Nephron progenitor cell (in vitro differentiated cells): ENCODE measurements at regions not wholly inside any gene's neighbourhood (a gene's known extent, or its start where the extent isn't known, plus 50 kb on each side); places are given as distances from the start of the nearest gene placed in this dataset.
"Not testable (repeated sequence)": the region's sequence is repeated elsewhere in the genome, so short reads cannot be mapped to it uniquely, and the experiment has no call there.

Experiments
- DNase-seq: peaks from one replicate; pipeline ENCODE4 v3.0.0; 2021
- H3K27ac Mint-ChIP-seq: 2 replicates; pipeline ENCODE4 v1.8.0; 2021; ENCODE audit warnings: mild to moderate bottlenecking, moderate library complexity, mixed read lengths
- H3K27me3 Mint-ChIP-seq: 2 replicates; pipeline ENCODE4 v1.8.0; 2021; ENCODE audit warnings: mild to moderate bottlenecking, low read depth, mixed read lengths; ENCODE audit not compliant: poor library complexity
- H3K36me3 Mint-ChIP-seq: 2 replicates; pipeline ENCODE4 v1.8.0; 2021; ENCODE audit warnings: low read depth, mixed read lengths
- H3K4me1 Mint-ChIP-seq: 2 replicates; pipeline ENCODE4 v1.8.0; 2021; ENCODE audit warnings: mixed read lengths
- H3K4me3 Mint-ChIP-seq: 2 replicates; pipeline ENCODE4 v1.8.0; 2021; ENCODE audit warnings: mild to moderate bottlenecking, moderate library complexity, mixed read lengths
- H3K9me3 Mint-ChIP-seq: 2 replicates; pipeline ENCODE4 v1.8.0; 2021; ENCODE audit warnings: mild to moderate bottlenecking, moderate library complexity, mixed read lengths
- TF ChIP-seq, protein P1 (sequence below): fragments of 200-600 bp; sonication (generic); IDR thresholded peaks from 2 replicates; pipeline ENCODE4 v1.5.0; 2021; ENCODE audit warnings: antibody characterized with exemption

- no peaks in the 10 kb centered on the region for H3K9me3 Mint-ChIP-seq
Observed at GRCh38 chr12:20003252-20003651, 365.1 kb upstream of the PDE3A start.

DNA sequence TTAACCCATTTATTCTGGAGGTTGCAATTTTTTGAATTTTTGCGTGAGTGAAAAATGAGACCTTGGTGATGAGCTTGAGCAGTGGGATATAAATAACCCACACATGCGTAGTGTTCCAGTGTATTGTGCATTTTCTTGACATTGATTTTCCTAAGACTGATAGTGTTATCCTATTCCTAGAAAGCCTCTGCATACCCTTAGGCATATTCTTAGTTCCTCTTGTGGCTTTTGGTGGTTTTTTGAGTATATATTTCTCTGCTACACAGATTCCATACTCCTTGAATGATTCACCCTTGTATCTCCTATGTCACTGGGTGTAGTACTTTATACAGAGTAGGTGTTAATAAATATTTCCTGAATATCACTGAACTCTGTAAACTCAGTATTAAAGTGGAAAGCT lies 363.4 kb upstream of the PDE3A start:
- peaks cover 4% of the 10 kb centered on the region for H3K9me3 Mint-ChIP-seq
- no peaks in the 10 kb centered on the region for H3K36me3 Mint-ChIP-seq
- H3K4me1 Mint-ChIP-seq = peaks cover 8% of the 10 kb centered on the region
- H3K27ac Mint-ChIP-seq = no peak overlapping the region
- DNase-seq = no peak
- TF ChIP-seq, protein P1, sequence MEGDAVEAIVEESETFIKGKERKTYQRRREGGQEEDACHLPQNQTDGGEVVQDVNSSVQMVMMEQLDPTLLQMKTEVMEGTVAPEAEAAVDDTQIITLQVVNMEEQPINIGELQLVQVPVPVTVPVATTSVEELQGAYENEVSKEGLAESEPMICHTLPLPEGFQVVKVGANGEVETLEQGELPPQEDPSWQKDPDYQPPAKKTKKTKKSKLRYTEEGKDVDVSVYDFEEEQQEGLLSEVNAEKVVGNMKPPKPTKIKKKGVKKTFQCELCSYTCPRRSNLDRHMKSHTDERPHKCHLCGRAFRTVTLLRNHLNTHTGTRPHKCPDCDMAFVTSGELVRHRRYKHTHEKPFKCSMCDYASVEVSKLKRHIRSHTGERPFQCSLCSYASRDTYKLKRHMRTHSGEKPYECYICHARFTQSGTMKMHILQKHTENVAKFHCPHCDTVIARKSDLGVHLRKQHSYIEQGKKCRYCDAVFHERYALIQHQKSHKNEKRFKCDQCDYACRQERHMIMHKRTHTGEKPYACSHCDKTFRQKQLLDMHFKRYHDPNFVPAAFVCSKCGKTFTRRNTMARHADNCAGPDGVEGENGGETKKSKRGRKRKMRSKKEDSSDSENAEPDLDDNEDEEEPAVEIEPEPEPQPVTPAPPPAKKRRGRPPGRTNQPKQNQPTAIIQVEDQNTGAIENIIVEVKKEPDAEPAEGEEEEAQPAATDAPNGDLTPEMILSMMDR = no peak
- H3K4me3 Mint-ChIP-seq = no peak overlapping the region
- no peaks in the 10 kb centered on the region for H3K27me3 Mint-ChIP-seq

More at GRCh38 chr12:20003252-20003651, 365.1 kb upstream of the PDE3A start:
- TF ChIP-seq, protein P1 = no peak
- Mint-ChIP-seq H3K27me3 (no peaks in the 10 kb centered on the region), H3K27ac (no peak overlapping the region), H3K36me3 (no peaks in the 10 kb centered on the region), H3K4me1 (peaks cover 20% of the 10 kb centered on the region), H3K4me3 (no peak overlapping the region)
- no peak for DNase-seq

GRCh38 chr12:20006871-20007730 lies 361.2 kb upstream of the PDE3A start:
- Mint-ChIP-seq H3K4me1 (no peaks in the 10 kb centered on the region), H3K36me3 (no peaks in the 10 kb centered on the region), H3K27ac (peak overlapping the region; percentile 9), H3K9me3 (peaks cover 14% of the 10 kb centered on the region), H3K4me3 (no peak overlapping the region), H3K27me3 (no peaks in the 10 kb centered on the region)
- TF ChIP-seq, protein P1 = no peak
- no peak for DNase-seq

DNA sequence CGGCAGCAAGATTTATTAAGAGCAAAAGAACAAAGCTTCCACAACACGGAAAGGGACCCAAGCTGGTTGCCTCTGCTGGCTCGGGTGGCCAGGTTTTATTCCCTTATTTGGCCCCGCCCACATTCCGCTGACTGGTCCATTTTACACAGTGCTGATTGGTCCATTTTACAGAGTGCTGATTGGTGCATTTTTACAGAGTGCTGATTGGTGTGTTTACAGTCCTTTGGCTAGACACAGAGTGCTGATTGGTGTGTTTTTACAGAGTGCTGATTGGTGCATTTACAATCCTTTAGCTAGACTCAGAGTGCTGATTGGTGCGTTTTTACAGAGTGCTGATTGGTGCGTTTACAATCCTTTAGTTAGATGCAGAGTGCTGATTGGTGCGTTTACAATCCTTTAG lies 358.4 kb upstream of the PDE3A start:
- H3K4me3 Mint-ChIP-seq = not testable (repeated sequence)

DNA sequence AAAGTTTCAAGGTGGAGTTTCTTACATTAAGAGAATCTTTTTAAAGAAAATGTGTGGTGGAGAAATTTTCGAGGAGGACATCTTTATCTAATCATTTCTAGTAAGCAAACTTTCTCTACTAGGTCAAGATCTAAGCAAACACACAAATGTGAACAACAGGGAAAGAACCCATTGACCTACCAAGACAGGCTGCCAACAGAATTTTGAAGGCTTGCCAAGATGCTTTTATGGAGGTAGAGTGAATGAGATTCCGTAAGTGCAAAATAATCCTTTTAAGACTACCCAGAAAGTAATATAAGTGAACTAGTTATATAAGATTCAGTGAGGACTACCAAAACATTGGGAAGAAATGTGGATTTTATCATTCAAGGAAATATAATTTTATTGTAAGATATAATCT lies 357.1 kb upstream of the PDE3A start:
- peaks cover 14% of the 10 kb centered on the region for H3K9me3 Mint-ChIP-seq
- no peaks in the 10 kb centered on the region for H3K36me3 Mint-ChIP-seq
- TF ChIP-seq, protein P1 = no peak
- H3K27ac Mint-ChIP-seq = no peak overlapping the region
- no peak for DNase-seq
- H3K4me3 Mint-ChIP-seq = no peak overlapping the region
- no peaks in the 10 kb centered on the region for H3K27me3 Mint-ChIP-seq
- H3K4me1 Mint-ChIP-seq = no peaks in the 10 kb centered on the region

More for the DNA sequence above, 358.4 kb upstream of the PDE3A start:
- H3K36me3 Mint-ChIP-seq, H3K27ac Mint-ChIP-seq, H3K27me3 Mint-ChIP-seq, H3K4me1 Mint-ChIP-seq, DNase-seq: not testable (repeated sequence)
- peaks cover 14% of the 10 kb centered on the region for H3K9me3 Mint-ChIP-seq

DNA sequence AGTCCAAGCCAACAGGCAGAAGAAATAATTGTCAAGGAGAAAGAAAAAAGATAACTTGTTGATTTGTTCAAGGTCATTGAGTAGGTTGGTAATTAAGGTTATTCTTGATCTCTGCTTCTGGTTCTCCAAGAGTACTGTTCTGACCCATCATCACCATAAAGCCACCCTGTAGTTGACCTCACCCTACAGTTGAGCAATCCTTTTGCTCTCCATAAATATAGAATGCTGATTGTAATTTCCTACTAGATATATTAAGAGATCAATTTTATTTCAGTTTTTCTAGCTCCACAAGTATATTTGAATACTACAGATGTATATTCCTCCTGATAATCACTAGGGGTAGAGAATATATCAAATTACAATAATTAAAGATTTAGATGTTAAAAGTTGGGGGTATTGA lies 350.5 kb upstream of the PDE3A start:
- H3K36me3 Mint-ChIP-seq = no peaks in the 10 kb centered on the region
- TF ChIP-seq, protein P1 = no peak
- H3K4me3 Mint-ChIP-seq = no peak overlapping the region
- H3K4me1 Mint-ChIP-seq = no peaks in the 10 kb centered on the region
- H3K9me3 Mint-ChIP-seq = no peaks in the 10 kb centered on the region
- DNase-seq = no peak
- H3K27ac Mint-ChIP-seq = no peak overlapping the region
- no peaks in the 10 kb centered on the region for H3K27me3 Mint-ChIP-seq
